ENCODE measurements at regions not wholly inside any gene's neighbourhood (a gene's known extent, or its start where the extent isn't known, plus 50 kb on each side); places are given as distances from the start of the nearest gene placed in this dataset.

DNA sequence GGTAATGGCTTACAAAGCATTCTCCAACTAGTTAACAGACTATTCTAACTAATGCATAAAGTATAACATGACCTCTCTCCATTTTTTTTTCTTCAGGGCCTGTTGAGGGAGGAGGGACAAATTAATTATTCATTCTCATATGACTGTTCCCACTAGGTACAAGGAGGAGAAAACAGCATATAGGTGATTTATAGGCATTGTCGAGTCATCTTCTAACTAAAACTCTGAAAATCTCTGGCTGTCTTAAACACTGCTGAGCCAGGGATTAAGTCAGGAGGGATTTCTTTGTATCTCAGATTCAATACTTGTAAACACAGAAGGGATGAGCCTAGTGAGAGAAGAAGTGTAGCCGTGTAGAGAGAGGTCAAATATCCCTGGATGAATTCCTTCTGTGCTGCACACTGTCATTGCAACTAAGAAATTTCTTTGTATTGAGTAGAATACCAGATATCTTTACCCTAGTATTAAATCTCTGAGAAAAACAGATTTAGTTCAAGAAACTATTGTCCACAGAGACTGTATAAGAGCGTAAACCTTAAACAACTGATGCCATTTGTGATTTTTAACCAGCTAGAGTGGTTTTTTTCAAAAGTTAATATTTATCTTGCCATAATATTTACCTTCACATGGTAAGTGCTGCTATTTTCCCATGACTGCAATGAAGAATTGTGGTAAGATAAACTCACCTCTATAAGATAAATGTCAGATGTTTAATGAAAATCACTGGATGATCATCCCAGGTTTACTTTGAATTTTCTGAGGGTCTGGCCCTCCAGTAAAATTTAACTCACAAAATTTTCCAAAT is 465.3 kb downstream of the RWDD3 start:
- H3K27ac ChIP-seq: no peak overlapping the region
- TF ChIP-seq, protein P1, sequence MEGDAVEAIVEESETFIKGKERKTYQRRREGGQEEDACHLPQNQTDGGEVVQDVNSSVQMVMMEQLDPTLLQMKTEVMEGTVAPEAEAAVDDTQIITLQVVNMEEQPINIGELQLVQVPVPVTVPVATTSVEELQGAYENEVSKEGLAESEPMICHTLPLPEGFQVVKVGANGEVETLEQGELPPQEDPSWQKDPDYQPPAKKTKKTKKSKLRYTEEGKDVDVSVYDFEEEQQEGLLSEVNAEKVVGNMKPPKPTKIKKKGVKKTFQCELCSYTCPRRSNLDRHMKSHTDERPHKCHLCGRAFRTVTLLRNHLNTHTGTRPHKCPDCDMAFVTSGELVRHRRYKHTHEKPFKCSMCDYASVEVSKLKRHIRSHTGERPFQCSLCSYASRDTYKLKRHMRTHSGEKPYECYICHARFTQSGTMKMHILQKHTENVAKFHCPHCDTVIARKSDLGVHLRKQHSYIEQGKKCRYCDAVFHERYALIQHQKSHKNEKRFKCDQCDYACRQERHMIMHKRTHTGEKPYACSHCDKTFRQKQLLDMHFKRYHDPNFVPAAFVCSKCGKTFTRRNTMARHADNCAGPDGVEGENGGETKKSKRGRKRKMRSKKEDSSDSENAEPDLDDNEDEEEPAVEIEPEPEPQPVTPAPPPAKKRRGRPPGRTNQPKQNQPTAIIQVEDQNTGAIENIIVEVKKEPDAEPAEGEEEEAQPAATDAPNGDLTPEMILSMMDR (IDR thresholded peaks at IDR 0.05): no peak
- TF ChIP-seq ZFX (IDR thresholded peaks at IDR 0.05; ENCODE audit: borderline replicate concordance): no peak

DNA sequence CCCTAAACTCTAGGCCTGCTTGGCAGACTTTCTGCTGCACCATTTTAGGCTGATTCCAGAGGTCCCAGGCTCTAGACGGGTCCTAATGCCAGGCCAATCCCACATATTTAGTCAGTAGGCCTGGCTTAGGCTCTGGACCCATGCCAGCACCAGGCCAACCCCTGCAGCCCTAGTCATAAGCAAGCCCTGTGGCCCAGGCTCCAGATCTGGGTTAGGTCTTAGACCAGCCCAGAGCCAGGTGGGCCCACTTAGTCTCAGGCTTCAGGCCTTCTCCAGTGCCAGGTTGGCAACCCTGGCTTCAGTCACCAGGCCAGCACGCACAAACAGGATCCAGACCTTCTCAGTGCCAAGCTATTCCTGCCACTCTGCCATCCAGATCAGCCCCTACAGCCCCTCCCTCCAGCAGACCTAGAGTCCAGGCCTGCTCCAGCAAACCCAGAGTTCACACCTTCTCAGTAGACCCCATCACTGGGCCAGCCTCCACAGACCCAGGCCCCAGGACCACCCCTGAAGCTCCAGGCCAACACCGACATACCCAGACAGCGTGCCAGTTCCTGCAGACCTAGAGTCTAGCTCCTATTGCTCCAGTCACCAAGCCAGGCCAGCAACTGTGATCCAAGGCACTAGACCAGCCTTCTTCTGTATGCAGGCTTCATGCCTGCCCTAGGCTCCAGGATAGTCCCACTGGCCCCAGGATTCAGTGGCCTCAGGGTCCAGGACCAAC is 467.6 kb downstream of the RWDD3 start:
- no peak overlapping the region for H3K27ac ChIP-seq
- TF ChIP-seq, protein P1 (IDR thresholded peaks at IDR 0.05): no peak
- no peak for TF ChIP-seq ZFX (IDR thresholded peaks at IDR 0.05; ENCODE audit: borderline replicate concordance)

DNA sequence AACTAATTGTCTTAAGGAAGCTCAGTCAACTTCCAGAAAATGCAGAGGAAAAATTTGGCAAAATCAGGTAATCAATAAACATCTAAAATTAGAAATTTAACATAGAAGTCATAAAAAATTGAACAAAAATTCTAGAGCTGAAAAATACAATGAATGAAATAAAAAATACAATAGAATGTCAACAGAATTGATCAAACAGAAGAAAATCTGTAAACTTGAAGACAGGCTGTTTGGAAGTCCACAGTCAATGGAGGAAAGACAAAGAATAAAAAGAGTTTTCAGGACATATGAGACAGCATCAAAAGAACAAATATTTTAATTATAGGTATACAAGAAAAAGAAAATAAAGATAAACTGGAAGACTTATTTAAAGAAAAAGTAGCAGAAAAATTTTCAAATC is 469.0 kb downstream of the RWDD3 start:
- TF ChIP-seq ZFX (IDR thresholded peaks at IDR 0.05; ENCODE audit: borderline replicate concordance): no peak
- TF ChIP-seq, protein P1 (IDR thresholded peaks at IDR 0.05): no peak
- no peak overlapping the region for H3K27ac ChIP-seq

DNA sequence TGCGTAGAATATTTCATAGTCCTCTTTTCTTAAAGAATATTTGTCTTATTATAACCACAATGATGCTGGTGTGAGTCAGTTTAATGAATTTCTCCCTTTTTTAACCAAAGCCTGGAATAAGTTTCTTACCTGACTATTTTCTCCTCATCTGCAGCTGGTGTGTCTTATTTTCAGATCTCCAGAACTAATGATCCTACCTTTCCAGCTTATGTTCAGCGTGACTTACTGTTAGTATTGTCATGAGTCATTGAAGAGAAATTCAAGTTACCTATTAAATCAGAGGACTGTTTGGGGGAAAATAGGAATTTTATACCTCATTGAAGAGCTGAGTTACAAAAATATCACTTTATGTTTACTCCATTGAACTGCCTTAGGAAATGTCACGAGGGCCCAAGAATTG is 482.1 kb downstream of the RWDD3 start:
- H3K27ac ChIP-seq: no peak overlapping the region
- TF ChIP-seq, protein P1 (IDR thresholded peaks at IDR 0.05): no peak
- no peak for TF ChIP-seq ZFX (IDR thresholded peaks at IDR 0.05; ENCODE audit: borderline replicate concordance)

DNA sequence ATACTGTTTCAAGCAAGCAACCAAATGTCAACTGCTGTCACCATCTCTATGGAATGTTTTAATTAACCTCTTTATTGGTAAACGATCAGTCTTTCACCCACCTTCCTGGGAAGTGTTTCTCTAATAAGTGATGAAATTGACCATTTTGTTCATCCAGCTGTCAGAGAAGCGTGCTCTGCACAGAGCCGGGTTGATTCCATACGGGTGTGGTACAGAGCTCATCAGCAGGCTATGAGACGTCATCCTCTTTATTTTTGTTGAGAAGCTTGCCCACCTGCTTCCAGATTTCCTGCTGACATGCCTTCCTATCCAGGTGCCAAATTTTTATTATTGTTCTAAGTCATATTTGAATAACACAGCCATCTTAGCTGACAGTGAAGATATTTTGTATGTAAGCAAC is 482.5 kb downstream of the RWDD3 start:
- TF ChIP-seq, protein P1 (IDR thresholded peaks at IDR 0.05): no peak
- TF ChIP-seq ZFX (IDR thresholded peaks at IDR 0.05; ENCODE audit: borderline replicate concordance): no peak
- no peak overlapping the region for H3K27ac ChIP-seq

DNA sequence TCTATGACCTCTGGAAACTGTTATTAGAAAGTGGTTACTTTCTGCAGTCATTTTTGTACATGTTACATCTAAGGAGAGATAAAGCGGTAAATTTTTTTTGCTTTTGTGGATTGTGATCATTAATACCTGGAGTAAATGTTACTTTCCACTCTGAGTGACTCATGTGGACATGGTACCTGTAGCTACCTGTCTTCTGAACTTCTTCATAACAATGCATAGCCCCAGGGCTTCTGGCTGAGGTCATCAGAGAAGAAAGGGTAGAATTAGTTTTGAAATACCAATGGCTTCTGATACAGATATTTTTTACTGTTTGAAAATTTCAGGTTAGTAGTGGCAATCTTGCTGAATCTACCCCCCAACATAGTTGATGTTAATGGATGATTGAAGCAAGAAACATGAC is 489.3 kb downstream of the RWDD3 start:
- no peak overlapping the region for H3K27ac ChIP-seq
- TF ChIP-seq, protein P1 (IDR thresholded peaks at IDR 0.05): no peak
- no peak for TF ChIP-seq ZFX (IDR thresholded peaks at IDR 0.05; ENCODE audit: borderline replicate concordance)

DNA sequence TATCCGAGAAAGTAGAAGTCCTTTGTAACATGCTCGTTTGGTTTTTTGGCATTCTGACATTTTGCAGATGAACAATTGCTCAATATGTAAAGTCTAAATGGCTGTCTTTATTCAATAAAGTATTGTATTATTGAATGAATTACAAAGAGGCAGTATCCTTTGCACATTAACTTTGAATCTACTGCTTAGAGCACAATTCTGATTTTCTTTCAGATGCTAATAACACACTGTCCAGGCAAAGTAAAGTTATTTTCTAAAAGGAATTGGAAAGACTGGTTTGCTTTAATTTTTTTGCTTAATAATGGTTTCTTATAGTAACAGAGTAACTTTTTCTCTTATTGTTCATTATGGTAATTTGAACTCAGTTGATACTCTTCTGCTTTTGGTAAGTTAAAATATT is 494.8 kb downstream of the RWDD3 start:
- no peak overlapping the region for H3K27ac ChIP-seq
- TF ChIP-seq ZFX (IDR thresholded peaks at IDR 0.05; ENCODE audit: borderline replicate concordance): no peak
- TF ChIP-seq, protein P1 (IDR thresholded peaks at IDR 0.05): no peak
